ENCODE measurements at regions not wholly inside any gene's neighbourhood (a gene's known extent, or its start where the extent isn't known, plus 50 kb on each side); places are given as distances from the start of the nearest gene placed in this dataset.

GRCh38 chr1:38500891-38501290 lies 358.7 kb downstream of the RRAGC start:
- TF ChIP-seq POLR2A (IDR thresholded peaks at IDR 0.05): no peak
- TF ChIP-seq, protein P1, sequence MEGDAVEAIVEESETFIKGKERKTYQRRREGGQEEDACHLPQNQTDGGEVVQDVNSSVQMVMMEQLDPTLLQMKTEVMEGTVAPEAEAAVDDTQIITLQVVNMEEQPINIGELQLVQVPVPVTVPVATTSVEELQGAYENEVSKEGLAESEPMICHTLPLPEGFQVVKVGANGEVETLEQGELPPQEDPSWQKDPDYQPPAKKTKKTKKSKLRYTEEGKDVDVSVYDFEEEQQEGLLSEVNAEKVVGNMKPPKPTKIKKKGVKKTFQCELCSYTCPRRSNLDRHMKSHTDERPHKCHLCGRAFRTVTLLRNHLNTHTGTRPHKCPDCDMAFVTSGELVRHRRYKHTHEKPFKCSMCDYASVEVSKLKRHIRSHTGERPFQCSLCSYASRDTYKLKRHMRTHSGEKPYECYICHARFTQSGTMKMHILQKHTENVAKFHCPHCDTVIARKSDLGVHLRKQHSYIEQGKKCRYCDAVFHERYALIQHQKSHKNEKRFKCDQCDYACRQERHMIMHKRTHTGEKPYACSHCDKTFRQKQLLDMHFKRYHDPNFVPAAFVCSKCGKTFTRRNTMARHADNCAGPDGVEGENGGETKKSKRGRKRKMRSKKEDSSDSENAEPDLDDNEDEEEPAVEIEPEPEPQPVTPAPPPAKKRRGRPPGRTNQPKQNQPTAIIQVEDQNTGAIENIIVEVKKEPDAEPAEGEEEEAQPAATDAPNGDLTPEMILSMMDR (IDR thresholded peaks at IDR 0.05): no peak
